Mammary epithelial cell (primary cell): ENCODE measurements at regions not wholly inside any gene's neighbourhood (a gene's known extent, or its start where the extent isn't known, plus 50 kb on each side); places are given as distances from the start of the nearest gene placed in this dataset.

ENCODE experiments used
- CTCF ChIP-seq, 2 donors: IDR thresholded peaks in 1 of 2; conservative IDR thresholded peaks in 1 of 2; 2 replicates each; pipeline ENCODE4 v1.5.1; 2011 to 2012; ENCODE audit warnings: inconsistent platforms in 2 of 2, low read length in 2 of 2, mild to moderate bottlenecking in 2 of 2, control low read depth in 1 of 2, low read depth in 1 of 2; ENCODE audit not compliant: insufficient read depth in 1 of 2; ENCODE audit errors: extremely low read depth in 1 of 2
- EZH2 ChIP-seq: IDR thresholded peaks from 2 replicates; pipeline ENCODE4 v1.6.1; 2012; ENCODE audit warnings: low read length, inconsistent platforms, borderline replicate concordance

- TF ChIP-seq CTCF (conservative IDR thresholded peaks at IDR 0.05 in 1 of 2, IDR thresholded peaks at IDR 0.05 in 1 of 2; ENCODE audit: extremely low read depth in 1 of 2, insufficient read depth in 1 of 2, low read depth in 1 of 2, low read length in 2 of 2), result no peak
- no peak for TF ChIP-seq EZH2
Observed at GRCh38 chr1:64417803-64418202, 52.1 kb upstream of the CACHD1 start.
